ENCODE measurements at regions not wholly inside any gene's neighbourhood (a gene's known extent, or its start where the extent isn't known, plus 50 kb on each side); places are given as distances from the start of the nearest gene placed in this dataset.
"Not testable (repeated sequence)": the region's sequence is repeated elsewhere in the genome, so short reads cannot be mapped to it uniquely, and the experiment has no call there.

GRCh38 chrX:140633105-140633504 is 76.5 kb upstream of the LINC00632 start:
- DNase-seq: not testable (repeated sequence)

- DNase-seq: no peak
These were observed 101.4 kb upstream of the LINC00632 start for GRCh38 chrX:140608111-140608510.

GRCh38 chrX:140602140-140602539 is 97.3 kb upstream of the SOX3 start:
- DNase-seq: no peak

- DNase-seq: no peak
These were observed 95.0 kb upstream of the SOX3 start for GRCh38 chrX:140599851-140600250.

GRCh38 chrX:140589657-140590056 is 84.8 kb upstream of the SOX3 start:
- no peak for DNase-seq

- DNase-seq: no peak
These were observed 82.1 kb upstream of the SOX3 start for GRCh38 chrX:140586951-140587350.

GRCh38 chrX:140580478-140580877 is 75.6 kb upstream of the SOX3 start:
- DNase-seq: no peak

GRCh38 chrX:140572724-140573123 is 67.9 kb upstream of the SOX3 start:
- DNase-seq: peak; percentile 47

- no peak for DNase-seq
These were observed 59.0 kb upstream of the SOX3 start for GRCh38 chrX:140563893-140564292.
